ENCODE measurements at regions not wholly inside any gene's neighbourhood (a gene's known extent, or its start where the extent isn't known, plus 50 kb on each side); places are given as distances from the start of the nearest gene placed in this dataset.

DNA sequence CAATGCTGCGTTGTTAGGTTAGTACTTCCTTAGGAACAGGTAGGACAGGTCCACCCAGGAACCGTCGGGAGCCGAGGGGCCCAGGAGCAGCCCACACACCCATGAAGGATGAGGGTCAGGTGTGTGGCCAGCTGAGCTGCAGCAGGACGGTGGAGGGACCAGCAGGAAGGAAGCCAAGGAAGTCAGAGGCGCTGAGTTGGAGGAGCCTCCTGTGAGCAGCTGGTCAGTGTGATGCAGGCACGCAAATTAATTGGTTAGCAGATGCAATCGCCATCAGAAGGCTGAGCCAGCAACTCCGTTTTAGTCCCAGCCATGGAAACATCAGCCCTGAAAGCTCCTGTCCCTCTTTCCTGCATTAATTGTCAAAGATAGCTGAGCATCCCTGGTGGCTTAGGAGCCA, 114.9 kb upstream of the SOX1 start:
- DNase-seq (ENCODE audit: low spot score) = no peak

DNA sequence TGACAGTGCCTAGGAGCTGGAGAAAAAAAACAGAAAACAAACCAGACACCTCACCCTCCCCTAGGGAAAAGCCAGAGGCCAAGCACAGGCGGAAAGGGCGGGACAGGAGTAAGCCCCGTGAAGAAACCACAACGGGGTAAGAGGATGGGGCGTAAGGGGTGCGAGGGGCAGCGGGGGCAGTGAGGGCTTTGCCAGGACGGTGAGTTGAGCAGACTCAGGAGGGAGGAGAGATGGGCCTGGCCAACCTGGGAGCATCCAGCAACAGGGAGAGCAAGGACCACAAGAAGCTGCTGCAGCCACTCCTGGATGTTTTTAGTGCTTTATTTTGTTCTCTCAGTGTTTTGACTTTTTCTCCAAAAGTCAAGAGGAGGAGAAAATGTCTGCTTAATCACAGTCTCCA, 114.1 kb upstream of the SOX1 start:
- DNase-seq (ENCODE audit: low spot score) = no peak

- no peak for DNase-seq (ENCODE audit: low spot score)
These were observed 113.3 kb upstream of the SOX1 start for GRCh38 chr13:111953546-111954178.

- no peak for DNase-seq (ENCODE audit: low spot score)
These were observed 112.1 kb upstream of the SOX1 start for GRCh38 chr13:111954661-111955411.

DNA sequence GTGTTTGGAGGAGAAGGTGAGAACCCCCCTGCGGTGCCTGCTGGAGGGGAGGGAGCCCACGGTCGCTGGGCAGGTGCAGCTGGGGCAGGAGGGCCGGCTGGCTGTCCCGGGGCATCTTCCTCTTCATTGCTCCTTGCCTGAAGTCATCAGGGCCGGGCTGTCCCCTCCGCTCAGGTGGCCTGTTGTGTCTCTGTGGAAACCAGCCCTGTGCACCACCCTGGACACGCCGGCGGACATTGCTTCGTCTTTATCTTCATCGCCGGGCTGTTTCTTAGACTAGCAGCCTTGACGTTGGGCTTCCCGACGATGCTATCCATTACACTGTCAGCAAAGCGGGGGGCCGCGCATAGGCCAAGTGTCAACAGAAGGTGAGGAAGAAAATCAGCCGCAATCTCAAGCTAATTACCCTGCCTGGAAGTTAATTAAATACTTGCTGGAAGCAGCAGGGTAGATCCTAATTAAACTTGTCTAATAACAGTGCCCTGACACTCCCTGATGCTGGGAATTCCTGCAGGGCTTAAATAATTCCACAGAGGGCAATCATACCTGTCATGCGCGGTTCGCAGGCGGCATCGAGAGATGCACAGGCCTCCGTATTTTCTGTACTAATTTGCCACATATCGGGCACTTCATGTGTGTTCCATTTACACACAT, 111.4 kb upstream of the SOX1 start:
- no peak for DNase-seq (ENCODE audit: low spot score)

DNA sequence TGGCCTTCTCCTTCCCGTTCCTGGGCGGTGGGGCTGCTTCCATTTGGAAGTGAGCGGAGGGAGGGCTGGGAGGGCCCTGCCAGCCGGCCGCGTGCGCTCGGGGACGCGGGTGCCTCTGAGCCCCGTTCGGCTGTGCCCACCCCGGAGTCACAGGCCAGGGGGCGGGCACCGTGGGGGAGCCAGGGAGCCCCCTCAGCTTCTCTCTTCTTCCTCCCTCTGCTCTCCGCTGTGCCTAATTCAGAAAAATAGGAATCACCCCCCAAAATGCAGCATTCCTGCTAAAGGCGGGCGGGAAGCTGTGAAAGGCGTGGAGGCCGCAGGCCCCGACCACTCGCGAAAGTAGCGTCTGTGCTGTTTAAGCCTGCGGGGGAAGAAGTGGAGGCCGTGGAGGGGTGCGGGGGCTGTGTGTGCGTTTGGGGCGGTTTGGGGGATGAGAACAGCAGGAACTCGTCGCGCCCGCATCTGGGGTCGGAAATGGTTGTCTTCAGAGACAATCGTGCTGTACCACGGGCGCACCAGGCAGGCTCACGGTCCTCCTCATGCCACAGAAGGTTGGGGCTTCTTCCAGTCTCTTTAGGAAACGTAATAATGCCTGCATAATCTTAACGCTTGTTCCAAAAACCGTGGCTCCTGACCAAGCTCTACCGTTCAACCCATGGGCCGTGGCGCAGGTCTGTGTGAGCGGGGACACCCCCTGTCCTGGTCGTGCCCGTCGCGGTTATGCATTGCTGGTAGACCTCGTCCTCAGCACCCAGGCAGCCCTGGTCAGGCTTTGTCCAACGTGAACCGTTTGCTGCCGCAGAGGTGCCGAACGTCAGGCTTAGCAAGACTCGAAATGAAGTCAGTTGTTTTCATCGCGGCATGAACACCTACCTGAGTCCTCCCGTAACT, 110.4 kb upstream of the SOX1 start:
- DNase-seq (ENCODE audit: low spot score) = no peak

- no peak for DNase-seq (ENCODE audit: low spot score)
These were observed 109.0 kb upstream of the SOX1 start for GRCh38 chr13:111957913-111958450.

DNA sequence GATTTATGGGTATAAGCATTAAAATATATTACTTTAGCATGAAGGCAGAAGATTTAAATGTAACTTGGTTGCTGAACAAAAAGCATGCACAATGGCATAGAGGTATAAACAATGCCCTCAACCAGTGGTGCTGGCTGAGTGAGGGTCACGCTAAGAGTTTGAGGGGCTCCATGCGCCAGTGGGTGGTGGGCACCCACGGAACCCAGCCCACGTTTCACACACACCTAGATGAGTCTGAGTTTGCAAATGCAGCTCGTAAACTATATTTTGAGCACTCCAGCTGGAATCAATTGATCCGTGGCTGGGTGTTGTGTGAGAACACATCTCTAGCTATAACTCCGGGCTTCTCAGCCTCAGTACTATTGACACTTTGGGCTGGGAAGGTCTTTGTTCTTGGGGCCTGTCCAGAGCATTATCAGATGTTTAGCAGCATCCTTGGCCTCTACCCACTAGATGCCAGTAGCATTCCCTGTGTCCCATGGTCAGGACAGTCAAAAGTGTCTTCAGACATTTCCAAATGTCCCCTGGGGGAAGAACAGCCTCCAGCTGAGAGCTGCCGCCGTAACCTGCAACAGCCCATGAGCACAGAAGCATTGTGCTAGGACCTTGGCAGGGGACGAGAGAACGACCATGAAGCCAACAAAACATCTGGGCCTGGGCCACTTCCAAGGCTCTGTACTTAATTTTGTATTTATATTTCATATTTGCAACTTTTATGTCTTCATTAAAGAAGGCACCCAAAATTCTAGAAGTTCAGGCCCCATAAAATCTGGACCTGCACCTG, 108.1 kb upstream of the SOX1 start:
- DNase-seq (ENCODE audit: low spot score) = no peak

- no peak for DNase-seq (ENCODE audit: low spot score)
These were observed 106.7 kb upstream of the SOX1 start for GRCh38 chr13:111960152-111960772.

DNA sequence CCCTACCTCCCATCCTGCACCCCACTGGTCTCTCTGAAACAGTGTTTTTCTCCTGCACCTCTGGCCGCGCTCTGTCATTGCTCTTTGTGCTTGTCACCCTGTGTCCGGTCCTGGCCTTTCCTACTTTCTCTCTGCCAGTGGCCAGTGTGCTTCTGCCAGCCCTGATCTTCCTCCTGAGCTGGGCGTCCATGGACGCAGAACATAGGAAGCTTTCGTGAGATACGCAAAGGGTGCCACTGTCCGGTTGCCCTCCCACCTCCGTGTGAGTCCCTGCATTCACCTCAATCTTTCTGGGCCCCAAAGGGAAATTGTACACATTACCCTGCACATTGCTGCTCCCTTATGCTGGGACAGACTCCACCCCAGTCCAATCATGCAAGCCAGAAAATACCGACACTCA, 105.7 kb upstream of the SOX1 start:
- no peak for DNase-seq (ENCODE audit: low spot score)

DNA sequence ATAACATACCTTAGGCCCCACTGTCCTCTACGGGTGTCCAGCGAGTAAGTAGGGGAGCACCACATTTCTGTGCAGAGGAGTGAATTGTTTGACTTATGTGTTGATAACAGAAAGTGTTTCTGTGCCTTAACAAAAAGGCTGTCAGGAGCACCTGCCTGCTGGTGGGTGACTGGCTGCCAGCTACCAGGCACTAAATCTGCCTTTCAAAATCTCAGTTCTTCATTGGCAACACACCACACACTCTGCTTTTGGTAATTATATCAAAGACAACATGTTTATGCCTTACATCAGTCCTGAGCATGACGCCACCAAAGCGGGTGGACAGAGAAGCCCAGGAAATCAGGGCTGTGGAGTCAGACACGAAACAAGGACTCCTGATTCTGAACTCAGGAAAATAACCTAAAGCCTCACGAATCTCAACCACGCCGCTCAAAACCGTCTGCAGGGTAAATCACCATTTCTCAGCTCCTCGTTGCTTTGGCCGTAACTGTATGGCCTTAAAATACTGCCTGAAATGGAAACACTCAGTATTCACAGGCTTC, 105.2 kb upstream of the SOX1 start:
- DNase-seq (ENCODE audit: low spot score) = no peak

DNA sequence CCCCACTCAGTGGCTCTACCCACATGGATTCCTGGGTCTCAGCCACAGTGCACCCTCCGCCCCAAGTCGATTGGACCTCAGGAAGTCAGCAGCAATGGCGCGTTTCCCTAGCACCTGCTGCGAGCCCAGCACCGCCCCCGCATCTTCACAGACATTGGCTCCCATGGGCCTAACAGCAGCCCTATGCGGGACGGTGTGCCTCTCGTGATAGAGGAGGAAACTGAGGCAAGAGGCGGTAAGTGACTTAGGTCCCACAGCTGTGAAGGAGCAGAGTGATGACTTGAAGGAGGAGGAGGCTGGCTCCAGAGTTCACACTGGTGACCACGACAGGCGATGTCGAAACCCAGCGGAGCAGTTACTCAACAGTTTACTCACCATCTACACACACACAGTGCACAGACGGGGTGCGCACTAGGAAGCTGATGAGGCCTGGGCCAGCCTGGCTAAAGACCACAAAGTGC, 104.5 kb upstream of the SOX1 start:
- no peak for DNase-seq (ENCODE audit: low spot score)

DNA sequence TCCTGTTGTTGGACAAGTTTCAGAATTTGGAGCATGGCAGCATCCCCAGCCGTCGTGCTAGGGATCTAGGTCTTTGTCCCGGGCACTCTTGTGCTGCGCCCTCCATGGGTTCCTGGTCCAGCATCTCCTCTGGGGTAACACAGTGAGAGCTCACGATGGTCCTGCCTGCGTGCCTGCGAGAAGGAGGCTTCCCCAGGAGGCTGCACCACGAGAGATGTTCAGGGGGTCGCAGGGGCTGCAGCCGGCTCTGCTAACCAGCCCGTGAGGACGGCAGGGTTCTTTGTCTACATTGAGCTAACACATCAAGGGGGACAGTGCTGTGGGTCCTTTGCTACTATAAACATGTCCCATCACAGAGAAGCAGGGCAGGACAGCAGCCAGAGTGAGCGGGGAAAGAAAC, 103.9 kb upstream of the SOX1 start:
- no peak for DNase-seq (ENCODE audit: low spot score)

GRCh38 chr13:111964411-111965035, 102.4 kb upstream of the SOX1 start:
- DNase-seq (ENCODE audit: low spot score) = no peak

- DNase-seq (ENCODE audit: low spot score) = no peak
These were observed 101.3 kb upstream of the SOX1 start for GRCh38 chr13:111965466-111966214.

- DNase-seq (ENCODE audit: low spot score) = no peak
These were observed 100.0 kb upstream of the SOX1 start for GRCh38 chr13:111966933-111967332.

DNA sequence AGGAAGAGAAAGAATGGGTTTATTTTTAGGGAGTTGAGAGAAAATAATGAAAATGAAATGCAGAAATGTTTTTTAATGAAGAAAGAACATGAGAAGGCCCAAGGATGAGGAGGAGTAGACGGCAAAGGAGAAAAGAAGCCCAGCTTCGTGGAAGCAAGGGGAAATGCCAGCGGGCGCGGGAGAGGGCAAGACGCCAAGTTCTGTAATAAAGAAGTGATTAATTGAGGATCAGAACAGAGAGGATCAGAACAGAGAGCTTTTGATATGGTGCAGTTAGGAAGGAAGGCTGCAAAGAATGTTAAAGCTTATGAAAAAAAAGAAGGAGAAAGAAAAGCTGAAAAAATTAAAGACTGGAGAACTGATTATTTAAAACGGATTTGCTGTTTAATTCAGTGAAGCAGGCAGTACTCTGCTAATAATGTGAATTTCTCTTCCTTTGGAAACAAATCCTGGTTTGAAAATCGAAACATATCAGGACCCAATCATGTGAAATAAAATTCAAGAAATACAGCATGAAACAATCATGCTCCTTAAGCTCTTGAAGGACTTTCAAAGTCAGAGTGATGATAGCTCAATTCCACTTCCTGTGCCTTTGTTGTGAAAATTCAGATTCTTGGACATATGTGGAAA, 99.3 kb upstream of the SOX1 start:
- no peak for DNase-seq (ENCODE audit: low spot score)

DNA sequence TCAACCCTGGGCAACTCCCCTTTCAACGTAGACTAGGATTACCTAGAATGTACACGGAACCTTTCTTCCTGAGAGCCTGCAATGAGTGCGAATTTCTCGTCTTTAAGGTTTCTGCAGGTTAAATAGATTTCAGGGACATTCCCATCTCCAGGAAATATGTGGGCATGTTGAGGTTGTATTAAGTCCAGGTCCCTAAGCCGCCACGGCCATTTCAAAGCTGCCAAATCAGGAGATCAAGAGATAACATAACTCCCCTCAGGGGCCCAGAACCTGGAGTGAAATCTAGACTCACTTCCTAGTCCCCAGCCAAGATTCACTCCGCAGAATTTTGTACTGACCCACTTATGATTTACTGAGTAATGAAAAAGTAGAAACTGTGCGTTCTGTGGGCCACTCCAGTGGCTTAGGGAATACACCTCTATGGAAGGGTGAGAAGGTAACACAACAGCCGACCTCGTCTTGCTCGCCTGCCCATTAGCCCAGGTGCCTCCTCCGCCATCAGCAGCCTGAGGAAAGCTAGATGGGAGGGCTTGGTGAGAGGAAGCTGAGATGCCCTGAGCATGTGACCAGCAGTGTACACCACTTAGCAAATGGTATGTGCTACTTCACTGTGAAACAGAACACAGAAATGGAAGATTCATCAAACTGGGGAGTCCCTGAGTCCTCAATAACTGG, 98.5 kb upstream of the SOX1 start:
- no peak for DNase-seq (ENCODE audit: low spot score)

Measured in kidney capillary endothelial cell (primary cell).